PC-3 (cell line): ENCODE measurements at regions not wholly inside any gene's neighbourhood (a gene's known extent, or its start where the extent isn't known, plus 50 kb on each side); places are given as distances from the start of the nearest gene placed in this dataset.

Experiments
- EZH2 ChIP-seq: fragments of 300-600 bp; sonication (generic); IDR thresholded peaks from one replicate; pipeline ENCODE4 v1.6.1; 2017; ENCODE audit warnings: antibody characterized with exemption, mild to moderate bottlenecking, low read length; ENCODE audit not compliant: unreplicated experiment
- EZH2phosphoT487 ChIP-seq: fragments of 300-600 bp; sonication (generic); IDR thresholded peaks from 2 replicates; pipeline ENCODE4 v1.6.1; 2018; ENCODE audit warnings: mild to moderate bottlenecking, antibody characterized with exemption, low read length, borderline replicate concordance
- TF ChIP-seq, protein P1 (sequence below): fragments of 300-600 bp; sonication (generic); conservative IDR thresholded peaks from 2 replicates; pipeline ENCODE4 v1.5.1; 2017; ENCODE audit warnings: antibody characterized with exemption, low read depth, mild to moderate bottlenecking, low read length

DNA sequence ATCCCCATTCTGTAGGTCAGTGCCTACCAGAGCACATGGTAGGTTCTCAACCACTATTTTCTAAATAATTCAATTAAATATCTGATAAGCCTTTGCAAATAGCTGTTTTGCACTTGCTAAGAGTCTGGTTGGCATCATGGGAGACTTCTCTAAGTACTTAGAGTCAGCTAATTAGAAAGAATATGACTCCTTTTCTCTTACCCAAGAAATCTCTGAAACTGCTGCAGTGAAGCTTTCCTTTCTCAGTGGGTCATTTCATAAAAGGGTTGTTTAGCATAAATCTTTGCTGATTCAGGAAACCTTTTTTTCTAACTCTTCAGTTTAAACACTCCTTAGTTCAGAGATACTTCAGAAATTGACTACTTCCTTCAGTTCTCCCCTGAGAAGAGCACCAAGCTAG lies 438.9 kb downstream of the ADRA2A start:
- TF ChIP-seq, protein P1, sequence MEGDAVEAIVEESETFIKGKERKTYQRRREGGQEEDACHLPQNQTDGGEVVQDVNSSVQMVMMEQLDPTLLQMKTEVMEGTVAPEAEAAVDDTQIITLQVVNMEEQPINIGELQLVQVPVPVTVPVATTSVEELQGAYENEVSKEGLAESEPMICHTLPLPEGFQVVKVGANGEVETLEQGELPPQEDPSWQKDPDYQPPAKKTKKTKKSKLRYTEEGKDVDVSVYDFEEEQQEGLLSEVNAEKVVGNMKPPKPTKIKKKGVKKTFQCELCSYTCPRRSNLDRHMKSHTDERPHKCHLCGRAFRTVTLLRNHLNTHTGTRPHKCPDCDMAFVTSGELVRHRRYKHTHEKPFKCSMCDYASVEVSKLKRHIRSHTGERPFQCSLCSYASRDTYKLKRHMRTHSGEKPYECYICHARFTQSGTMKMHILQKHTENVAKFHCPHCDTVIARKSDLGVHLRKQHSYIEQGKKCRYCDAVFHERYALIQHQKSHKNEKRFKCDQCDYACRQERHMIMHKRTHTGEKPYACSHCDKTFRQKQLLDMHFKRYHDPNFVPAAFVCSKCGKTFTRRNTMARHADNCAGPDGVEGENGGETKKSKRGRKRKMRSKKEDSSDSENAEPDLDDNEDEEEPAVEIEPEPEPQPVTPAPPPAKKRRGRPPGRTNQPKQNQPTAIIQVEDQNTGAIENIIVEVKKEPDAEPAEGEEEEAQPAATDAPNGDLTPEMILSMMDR: no peak
- TF ChIP-seq EZH2: no peak
- TF ChIP-seq EZH2phosphoT487: no peak
